ENCODE measurements at regions not wholly inside any gene's neighbourhood (a gene's known extent, or its start where the extent isn't known, plus 50 kb on each side); places are given as distances from the start of the nearest gene placed in this dataset.

DNA sequence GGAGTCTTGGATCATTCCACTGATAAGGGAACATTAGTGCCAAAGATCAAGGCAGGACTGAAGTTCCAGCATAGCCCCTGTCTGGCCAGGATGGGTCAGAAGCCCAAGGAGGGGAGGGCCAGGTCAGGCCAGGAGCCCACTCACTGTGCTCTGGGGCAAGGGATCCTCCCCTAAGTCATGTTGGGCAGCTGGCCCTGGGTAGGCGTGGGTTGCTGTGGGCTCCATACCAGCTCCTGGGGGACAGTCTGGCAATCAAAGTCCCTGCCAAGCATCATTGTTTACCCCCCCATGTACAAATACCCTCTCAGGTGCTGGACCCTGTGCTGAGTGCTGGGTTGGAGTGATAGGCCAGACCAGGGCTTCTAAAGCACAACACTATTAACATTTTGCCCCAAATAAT, 130.5 kb downstream of the IRX5 start:
- TF ChIP-seq, protein P1, sequence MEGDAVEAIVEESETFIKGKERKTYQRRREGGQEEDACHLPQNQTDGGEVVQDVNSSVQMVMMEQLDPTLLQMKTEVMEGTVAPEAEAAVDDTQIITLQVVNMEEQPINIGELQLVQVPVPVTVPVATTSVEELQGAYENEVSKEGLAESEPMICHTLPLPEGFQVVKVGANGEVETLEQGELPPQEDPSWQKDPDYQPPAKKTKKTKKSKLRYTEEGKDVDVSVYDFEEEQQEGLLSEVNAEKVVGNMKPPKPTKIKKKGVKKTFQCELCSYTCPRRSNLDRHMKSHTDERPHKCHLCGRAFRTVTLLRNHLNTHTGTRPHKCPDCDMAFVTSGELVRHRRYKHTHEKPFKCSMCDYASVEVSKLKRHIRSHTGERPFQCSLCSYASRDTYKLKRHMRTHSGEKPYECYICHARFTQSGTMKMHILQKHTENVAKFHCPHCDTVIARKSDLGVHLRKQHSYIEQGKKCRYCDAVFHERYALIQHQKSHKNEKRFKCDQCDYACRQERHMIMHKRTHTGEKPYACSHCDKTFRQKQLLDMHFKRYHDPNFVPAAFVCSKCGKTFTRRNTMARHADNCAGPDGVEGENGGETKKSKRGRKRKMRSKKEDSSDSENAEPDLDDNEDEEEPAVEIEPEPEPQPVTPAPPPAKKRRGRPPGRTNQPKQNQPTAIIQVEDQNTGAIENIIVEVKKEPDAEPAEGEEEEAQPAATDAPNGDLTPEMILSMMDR (IDR thresholded peaks at IDR 0.05) = no peak
- TF ChIP-seq POLR2A (IDR thresholded peaks at IDR 0.05) = no peak

All from Peyer's patch (tissue), 4 donors.